GM21367 (cell line): ENCODE measurements at regions not wholly inside any gene's neighbourhood (a gene's known extent, or its start where the extent isn't known, plus 50 kb on each side); places are given as distances from the start of the nearest gene placed in this dataset.

Experiments used
- ATAC-seq: cut with Tn5 transposase; IDR thresholded peaks from one replicate; pipeline ENCODE4 v1.9.1; 2021; ENCODE audit not compliant: unreplicated experiment

- no peak for ATAC-seq
Measured at GRCh38 chr20:4521170-4521968, 164.9 kb upstream of the PRNP start.

DNA sequence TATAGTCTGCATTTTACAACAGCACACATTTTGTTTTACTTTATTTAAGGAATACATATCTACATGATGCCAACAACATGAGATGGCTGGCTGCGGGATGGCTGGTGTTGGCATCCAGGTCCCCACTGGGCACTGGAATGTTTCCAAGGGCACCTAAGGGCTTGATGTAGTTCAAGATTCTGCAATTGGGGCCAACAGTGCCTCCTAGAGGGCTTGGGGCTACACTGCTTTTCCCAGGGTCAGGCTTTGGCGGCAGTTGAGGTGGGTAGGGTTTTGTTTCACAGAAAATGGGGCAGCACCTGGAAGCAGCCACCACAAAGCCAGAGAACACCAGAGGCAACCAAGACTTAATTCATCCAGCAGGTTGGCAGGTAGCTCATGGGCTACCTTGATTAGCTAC, 166.7 kb upstream of the PRNP start:
- no peak for ATAC-seq

DNA sequence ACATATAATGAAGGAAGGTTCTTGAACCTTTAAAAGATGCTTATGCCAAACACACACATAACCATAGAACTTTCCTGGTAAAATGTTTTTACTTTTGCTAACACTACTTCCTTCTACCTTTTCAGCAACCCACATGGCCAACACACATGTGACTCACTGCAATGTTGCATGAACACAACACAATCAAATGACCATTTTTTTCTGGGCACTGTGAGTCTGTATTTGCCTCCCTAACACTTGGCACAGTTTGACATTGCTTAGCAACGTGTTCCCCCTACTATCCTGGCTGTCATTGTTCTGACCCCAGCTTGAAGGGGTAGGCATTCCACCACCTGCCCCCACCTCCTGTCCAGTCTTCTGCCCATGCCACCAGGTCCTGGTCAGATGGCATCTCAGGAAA, 169.4 kb upstream of the PRNP start:
- no peak for ATAC-seq

DNA sequence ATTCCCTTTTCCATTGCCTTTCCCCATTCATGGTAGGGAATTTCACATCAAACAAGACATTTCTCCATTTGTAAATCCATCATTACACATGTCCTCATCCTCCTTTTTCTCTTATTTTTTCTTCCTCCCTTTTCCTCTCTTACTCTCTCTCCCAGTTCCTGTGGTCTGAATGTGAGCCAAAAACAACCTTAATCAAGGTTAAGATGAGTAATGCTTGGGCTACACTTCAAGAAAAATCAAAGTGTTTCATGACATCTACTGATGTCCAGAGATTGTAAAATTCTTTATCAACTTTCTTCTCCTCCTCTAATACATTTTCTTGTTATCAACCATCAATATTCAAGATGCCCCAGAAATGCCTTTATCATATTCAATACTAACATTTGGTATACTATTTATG, 172.5 kb upstream of the PRNP start:
- ATAC-seq: no peak

- no peak for ATAC-seq
Measured at GRCh38 chr20:4512891-4513550, 173.2 kb upstream of the PRNP start.

DNA sequence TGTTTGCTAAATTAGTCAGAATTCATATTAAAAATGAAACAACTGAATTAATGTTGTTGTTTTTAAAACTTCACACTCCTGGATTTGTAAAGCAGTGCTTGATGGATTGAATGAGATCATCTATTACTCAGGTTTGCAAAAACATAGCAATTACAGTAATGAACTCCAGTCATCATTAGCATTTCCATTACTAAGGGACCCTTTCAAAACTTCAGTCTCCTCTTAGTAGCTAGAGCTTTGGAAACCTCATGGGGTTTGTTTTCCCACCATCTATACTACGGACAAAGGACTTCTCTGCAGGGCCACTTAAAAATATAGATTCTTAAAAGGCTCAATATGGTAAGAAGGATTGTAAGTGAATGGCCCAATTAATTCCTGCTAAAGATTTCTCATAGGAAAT, 174.5 kb upstream of the PRNP start:
- ATAC-seq: no peak

- ATAC-seq: no peak
Measured at GRCh38 chr20:4509825-4510522, 176.3 kb upstream of the PRNP start.

DNA sequence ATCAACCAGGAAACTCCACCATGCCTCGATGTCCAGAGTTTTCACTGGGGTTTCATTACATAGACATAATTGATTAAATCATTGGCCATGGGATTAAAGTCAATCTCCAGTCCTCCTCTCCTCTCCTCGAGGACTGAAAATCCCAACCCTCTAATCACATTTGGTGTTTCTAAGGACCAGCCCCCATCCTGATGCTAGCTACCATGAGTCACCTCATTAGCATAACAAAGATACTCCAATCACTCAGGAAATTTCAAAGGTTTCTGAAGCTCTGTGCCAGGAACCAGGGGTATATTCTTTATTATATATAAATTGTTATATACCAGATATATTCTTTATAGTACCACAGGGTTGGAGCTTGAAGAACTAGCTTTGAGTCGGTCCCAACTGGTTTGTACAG, 177.5 kb upstream of the PRNP start:
- ATAC-seq: no peak

GRCh38 chr20:4507288-4507719, 179.0 kb upstream of the PRNP start:
- ATAC-seq: no peak

DNA sequence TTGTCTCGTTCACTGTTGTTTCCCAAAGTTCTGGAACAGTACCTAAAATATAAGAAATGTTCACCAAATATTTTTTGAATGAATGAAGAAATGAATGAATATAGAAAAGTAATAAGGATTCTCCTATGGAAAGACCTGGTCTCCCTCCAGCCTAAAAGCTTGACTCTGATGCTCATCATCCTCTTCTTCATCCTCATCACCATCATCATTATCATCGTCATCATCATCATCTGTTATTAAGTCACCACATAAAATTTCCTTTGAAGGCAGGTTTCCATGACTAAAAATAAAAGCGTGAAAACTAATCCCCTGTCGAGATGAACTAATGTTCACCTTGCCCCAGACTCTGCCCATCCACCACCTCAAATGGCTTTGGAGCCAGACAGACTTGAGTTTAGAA, 181.4 kb upstream of the PRNP start:
- ATAC-seq: no peak

GRCh38 chr20:4502756-4503155, 183.5 kb upstream of the PRNP start:
- ATAC-seq: no peak

DNA sequence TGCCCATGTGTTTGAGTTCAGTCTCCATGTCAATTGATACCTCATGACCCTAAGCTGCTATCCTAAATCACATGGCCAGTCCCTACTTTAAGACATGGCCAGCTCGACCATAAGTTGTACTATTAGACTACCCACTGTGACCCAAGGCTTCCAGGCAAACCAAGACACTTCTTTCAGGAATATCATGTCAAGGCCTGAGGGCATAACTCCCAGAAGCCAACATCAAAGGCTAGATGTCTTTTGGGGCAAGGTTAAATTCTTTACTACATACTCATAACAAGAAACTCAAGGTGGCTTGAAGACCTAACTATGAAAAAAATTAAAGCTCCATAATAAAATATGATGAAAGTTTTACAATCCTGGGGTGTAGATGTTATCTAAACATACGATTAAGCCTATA, 192.9 kb upstream of the PRNP start:
- ATAC-seq: no peak

DNA sequence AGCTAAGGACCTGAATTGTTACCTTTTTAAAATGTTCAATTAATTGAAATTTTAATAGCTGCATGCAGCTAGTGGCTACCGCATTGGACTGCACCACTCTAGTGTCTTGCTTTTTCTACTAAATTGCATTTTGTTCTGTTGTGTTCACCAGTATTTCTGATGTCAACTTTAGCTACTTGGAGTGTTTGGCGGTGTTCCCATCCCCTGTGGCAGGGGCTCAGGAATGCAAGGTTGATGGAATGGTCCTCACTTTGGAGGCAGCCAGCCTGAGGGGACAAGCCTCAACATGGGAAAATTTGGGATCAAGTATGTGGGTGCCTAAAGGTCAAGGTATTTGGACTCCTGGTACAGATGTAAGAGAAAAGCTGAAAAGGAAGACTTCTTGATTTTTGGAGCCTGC, 194.6 kb upstream of the PRNP start:
- no peak for ATAC-seq

DNA sequence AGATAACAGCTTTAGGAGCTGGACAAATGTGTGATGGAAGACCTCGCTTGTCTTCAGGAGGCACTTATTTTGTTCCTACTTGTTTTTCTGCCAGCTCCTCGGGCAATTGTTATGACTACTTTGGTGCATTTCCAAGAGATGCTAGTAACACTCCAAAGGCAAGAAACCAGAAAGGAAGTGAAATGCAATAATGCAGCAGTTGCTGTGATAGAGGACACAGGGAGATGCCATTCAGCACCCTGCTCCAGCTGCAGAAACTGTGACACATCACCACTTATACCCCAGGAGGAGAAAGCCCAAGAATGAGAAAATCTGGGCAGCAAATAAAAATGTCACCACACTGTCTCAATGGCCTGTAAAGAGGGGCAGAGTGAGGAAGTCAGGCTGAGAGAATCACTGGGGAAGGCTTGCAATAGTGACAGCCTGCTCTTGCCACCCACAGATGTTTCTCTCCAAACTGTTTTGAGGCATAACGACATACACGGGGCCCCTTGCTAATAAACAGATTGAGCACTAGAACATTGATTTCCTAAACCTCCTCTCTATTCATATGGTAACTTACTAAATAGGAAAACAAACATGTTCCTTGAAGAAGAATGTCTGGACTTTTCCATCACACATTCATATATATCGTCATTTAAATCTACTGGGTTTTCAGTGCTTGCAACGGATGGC, 195.5 kb upstream of the PRNP start:
- no peak for ATAC-seq

- ATAC-seq: no peak
Measured at GRCh38 chr20:4490045-4490444, 196.2 kb upstream of the PRNP start.

DNA sequence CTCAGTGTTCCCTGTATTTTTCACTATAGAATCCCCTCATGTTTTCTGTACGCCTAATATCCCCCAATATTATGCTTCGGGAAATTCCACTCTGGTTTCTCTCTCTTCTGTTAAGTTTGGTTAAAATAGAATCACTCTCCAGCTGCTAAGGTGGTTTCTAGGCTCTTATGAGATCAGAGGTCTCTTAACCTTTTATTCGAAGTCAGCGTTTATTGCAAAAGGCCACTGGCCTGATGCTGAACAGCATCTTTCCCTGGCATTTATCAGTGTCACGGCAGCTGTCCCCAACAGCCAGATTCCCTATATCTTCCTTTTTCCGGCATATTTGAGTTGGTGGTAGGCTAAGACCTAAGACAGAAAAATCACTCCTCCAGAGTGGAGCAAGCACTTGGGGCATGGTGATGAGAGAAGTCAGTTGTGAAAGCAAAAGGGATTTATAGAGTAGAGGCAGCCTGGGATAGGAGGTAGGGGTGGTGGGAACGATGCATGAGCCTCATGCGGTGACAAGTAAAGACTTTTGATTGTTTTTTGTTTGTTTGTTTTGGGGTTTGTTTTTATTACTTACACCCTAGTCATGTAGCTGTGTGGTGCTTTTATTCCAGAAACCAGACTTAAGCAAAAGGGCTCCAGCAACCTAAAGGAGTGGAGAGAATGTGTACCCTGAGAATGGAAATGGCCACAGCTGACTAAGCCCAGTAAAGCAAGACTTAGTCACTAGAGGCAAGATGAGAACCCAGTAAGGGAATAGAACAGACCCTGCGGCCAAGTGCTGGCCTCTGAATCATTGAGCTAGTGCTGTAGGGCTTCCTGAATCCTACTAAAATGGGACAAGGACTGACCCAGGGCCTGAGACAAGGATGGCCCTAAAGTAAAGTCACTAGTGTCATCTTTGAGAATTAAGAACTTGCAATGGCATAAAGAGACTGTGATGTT, 197.6 kb upstream of the PRNP start:
- ATAC-seq: no peak

- no peak for ATAC-seq
Measured at GRCh38 chr20:4484379-4484997, 201.8 kb upstream of the PRNP start.

GRCh38 chr20:4483961-4484360, 202.3 kb upstream of the PRNP start:
- no peak for ATAC-seq

DNA sequence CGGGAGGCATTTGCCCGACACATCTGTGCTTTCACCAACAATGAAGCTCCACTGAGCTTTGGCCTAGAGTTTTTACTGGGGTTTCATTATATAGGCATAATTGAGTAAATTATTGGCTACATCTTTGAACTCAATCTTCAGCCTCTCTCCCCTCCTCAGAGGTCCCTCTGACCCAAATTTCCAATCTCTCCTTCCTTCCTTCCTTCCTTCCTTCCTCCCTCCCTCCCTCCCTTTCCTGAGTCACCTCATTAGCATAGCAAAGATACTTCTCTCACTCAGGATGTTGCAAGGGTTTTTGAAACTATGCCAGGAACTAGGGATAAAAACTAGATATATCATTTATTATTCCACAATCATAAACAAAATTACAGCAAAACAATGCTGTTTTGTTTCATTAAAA, 202.8 kb upstream of the PRNP start:
- ATAC-seq: no peak

- ATAC-seq: no peak
Measured at GRCh38 chr20:4480104-4480503, 206.2 kb upstream of the PRNP start.
